H1 (cell line): ENCODE measurements at regions not wholly inside any gene's neighbourhood (a gene's known extent, or its start where the extent isn't known, plus 50 kb on each side); places are given as distances from the start of the nearest gene placed in this dataset.

Experiments
- ATF3 ChIP-seq: IDR thresholded peaks from 2 replicates; pipeline ENCODE4 v1.6.1; 2011; ENCODE audit warnings: low read depth, mild to moderate bottlenecking, low read length; ENCODE audit not compliant: insufficient read depth
- CBX5 ChIP-seq: fragments of 300-800, 300-1000 bp; sonication (generic); IDR thresholded peaks from 2 replicates; pipeline ENCODE4 v1.7.1; 2016; ENCODE audit warnings: antibody characterized with exemption, low read length, low read depth
- CHD7 ChIP-seq: fragments of 300-600 bp; sonication (generic); IDR thresholded peaks from 2 replicates; pipeline ENCODE4 v1.7.1; 2012; ENCODE audit warnings: low read length, moderate library complexity, mild to moderate bottlenecking, inconsistent platforms; ENCODE audit not compliant: insufficient replicate concordance
- EZH2 ChIP-seq: fragments of 200-600 bp; sonication (generic); IDR thresholded peaks from 2 replicates; pipeline ENCODE4 v1.7.1; 2012; ENCODE audit warnings: low read depth, mild to moderate bottlenecking, moderate library complexity, low read length, inconsistent platforms; ENCODE audit not compliant: severe bottlenecking
- GABPA ChIP-seq: IDR thresholded peaks from 2 replicates; pipeline ENCODE4 v1.6.1; 2011; ENCODE audit warnings: mild to moderate bottlenecking, low read length, moderate library complexity, borderline replicate concordance; ENCODE audit not compliant: insufficient read depth
- MAFK ChIP-seq: IDR thresholded peaks from 2 replicates; pipeline ENCODE4 v1.6.1; 2012; ENCODE audit warnings: low read depth, mild to moderate bottlenecking, improper control_type of control experiment, low read length
- PHF8 ChIP-seq: fragments of 200-600 bp; sonication (generic); conservative IDR thresholded peaks from 2 replicates; pipeline ENCODE4 v1.7.1; 2012; ENCODE audit warnings: low read depth, mild to moderate bottlenecking, inconsistent platforms, low read length, moderate library complexity
- POU5F1 ChIP-seq: IDR thresholded peaks from 2 replicates; pipeline ENCODE4 v1.6.1; 2011; ENCODE audit warnings: low read depth, mild to moderate bottlenecking, low read length, moderate library complexity
- TBP ChIP-seq: IDR thresholded peaks from 2 replicates; pipeline ENCODE4 v1.6.1; 2011; ENCODE audit warnings: low read depth, low read length, improper control_type of control experiment
- USF2 ChIP-seq: IDR thresholded peaks from 2 replicates; pipeline ENCODE4 v1.6.1; 2011; ENCODE audit warnings: low read length, improper control_type of control experiment

GRCh38 chr2:82656420-82656819, 1802.7 kb downstream of the SUCLG1 start (continued):
- TF ChIP-seq CHD7 (no peak), USF2 (no peak), PHF8 (no peak), EZH2 (no peak), MAFK (no peak), GABPA (no peak), TBP (no peak), POU5F1 (no peak), CBX5 (no peak), ATF3 (no peak)
